Hypothalamus (tissue), 51 donors: ENCODE measurements at regions not wholly inside any gene's neighbourhood (a gene's known extent, or its start where the extent isn't known, plus 50 kb on each side); places are given as distances from the start of the nearest gene placed in this dataset.
A peak's percentile ranks its signal among the peaks of the same experiment; 100 is the strongest.
"Not testable (repeated sequence)": the region's sequence is repeated elsewhere in the genome, so short reads cannot be mapped to it uniquely, and the experiment has no call there.

Experiments
- DNase-seq, 51 donors: peaks; one replicate each; lab custom pipeline; 2025; lab: John Stamatoyannopoulos, UW

- DNase-seq: no peak
Measured at GRCh38 chr1:172717722-172718465, 59.0 kb downstream of the FASLG start.

DNA sequence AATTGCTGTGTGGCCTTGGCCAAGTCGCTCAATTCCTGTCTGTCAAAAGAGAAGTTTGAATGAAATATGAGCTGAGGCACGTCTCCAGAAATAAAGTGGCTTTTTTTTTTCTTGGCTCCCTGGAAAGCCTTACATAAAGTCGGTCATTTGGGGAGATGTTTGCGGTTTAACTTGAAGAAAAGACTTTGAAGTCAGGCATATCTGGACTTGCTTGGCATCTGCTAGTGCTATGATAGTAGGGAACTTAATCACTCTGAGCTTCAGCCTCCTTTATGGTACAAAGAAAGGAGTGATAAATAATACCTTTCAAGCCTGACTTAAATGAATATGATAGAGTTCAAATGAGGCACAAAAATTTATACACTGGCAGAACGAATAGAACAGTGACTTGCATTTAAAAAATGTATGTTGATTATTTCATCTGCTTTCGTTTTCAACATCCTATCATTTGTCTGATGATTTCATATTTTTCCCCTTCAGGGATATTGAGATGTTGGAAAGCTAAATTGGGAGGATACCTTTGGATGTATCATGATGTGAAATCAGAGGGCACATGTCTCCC, 60.2 kb downstream of the FASLG start:
- no peak for DNase-seq

DNA sequence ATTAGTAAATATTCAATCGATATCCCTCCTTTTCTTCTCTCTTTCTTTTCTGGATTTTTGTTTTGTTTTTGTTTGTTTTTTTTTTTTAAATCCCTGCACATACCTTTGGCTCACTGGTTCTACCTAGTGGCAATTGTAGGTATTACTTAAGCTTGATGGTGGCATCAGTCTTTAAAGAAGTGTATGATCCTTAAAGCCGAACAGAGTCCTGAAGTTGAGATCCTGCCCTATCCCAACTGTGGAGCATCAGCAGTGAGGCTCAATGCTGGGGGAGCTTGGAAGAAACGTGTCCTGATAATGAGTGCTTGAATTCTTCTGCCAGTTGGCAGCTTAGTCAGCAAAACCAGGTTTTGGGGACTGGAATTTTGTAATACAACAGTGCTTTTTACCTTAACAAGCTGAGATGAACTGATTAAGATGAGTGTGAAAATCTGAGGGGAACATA, 60.8 kb downstream of the FASLG start:
- no peak for DNase-seq

- DNase-seq: no peak
Measured at GRCh38 chr1:172720339-172720738, 61.4 kb downstream of the FASLG start.

- DNase-seq: no peak
Measured at GRCh38 chr1:172723251-172723650, 64.3 kb downstream of the FASLG start.

GRCh38 chr1:172724232-172724631, 65.3 kb downstream of the FASLG start:
- DNase-seq: no peak

GRCh38 chr1:172724765-172725613, 66.1 kb downstream of the FASLG start:
- DNase-seq: no peak

DNA sequence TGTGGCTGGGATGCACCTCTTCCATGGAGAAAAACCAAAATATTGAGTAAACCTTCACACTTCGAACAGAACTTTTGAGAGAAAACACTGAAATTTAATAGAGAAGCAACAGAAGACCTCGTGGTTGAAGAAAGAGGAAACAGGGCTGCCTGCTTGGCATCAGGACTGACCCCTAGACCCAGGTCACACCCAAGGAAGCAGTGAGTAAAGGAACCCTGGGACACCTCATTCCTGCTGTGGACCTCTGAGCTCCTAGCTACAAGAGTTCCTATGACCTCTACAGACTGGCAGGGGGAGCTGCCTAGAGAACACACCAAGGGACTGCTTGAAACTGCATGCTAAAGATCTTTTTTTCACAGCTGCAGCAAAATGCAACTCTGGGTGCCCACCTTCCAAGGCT, 67.8 kb downstream of the FASLG start:
- no peak for DNase-seq

DNA sequence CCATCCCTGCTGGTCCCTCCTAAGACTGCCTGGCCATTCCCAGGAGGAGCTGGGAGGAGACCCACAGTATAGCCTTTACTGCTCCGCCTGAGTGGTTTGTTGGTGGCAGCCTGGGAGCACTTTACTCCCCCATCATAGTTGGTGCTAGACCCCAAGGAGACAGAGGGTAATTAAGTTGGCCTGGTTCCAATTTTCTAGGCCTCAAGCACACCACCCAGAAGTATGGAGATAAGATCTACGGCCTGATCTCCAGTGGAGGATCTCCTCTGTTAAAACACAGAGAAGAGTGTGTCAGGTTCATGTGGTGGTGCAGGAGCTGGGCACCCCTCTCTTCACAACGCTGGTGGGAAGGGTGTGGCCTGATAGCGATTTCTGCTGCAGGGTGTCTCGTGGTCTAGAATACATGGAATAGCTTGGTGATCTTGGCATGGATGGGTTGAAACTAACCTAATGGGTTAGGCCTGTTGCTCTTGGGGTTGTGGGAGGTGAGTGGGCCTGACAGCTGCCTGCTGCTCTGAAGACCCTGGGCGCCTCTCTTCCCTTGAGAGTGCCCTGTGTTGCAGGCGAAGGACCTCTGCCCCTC, 68.5 kb downstream of the FASLG start:
- DNase-seq: no peak

GRCh38 chr1:172727956-172728603, 69.2 kb downstream of the FASLG start:
- no peak for DNase-seq

GRCh38 chr1:172728705-172729104, 69.8 kb downstream of the FASLG start:
- not testable (repeated sequence) for DNase-seq

DNA sequence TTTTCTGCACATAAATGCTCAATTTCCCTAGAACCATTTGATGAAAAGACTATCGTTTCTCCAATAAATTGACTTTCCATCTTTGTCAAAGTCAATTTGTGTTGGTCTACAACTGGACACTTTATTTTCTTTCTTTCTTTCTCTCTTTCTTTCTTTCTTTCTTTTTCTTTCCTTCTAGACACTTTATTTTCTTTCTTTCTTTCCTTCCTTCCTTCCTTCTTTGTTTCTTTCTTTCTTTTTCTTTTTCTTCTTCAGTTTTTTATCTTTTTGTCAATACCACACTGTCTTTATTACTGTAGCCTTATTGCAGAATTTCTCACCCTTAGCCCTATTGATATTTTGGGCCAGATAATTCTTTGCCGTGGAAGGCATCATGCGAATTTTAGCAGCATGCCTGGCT, 73.5 kb downstream of the FASLG start:
- no peak for DNase-seq

DNA sequence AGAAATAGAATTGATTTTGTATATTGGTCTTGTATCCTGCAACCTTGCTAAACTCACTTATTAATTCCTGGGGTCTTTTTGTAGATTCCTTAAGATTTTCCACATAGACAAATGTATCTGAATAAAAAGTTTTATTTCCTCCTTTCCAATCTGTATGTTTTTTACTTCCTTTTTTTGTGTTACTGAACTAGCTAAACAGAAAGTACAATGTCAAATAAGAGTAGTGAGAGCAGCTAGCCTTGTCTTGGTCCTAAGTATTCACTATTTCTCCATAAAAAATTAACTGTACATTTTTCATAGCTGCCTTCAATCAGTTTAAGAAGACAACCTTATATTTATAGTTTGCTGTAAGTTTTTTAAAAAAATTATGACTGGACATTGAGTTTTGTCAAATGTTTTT, 74.9 kb downstream of the FASLG start:
- DNase-seq: no peak

DNA sequence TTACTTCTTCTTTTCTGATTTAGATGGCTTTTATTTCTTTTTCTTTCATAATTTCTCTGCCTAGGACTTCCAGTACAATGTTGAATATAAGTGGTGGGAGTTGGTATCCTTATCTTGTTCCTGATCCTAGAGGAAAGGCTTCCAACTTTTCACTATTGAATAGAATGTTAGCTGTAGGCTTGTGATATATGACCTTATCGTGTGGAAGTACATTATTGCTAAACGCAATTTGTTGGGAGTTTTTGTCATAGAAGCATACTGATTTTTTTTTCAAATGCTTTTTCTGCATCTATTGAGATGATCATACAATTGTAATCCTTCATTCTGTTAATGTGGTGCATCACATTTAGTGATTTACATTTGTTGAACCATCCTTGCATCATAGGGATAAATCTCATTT, 79.5 kb downstream of the FASLG start:
- DNase-seq: no peak

DNA sequence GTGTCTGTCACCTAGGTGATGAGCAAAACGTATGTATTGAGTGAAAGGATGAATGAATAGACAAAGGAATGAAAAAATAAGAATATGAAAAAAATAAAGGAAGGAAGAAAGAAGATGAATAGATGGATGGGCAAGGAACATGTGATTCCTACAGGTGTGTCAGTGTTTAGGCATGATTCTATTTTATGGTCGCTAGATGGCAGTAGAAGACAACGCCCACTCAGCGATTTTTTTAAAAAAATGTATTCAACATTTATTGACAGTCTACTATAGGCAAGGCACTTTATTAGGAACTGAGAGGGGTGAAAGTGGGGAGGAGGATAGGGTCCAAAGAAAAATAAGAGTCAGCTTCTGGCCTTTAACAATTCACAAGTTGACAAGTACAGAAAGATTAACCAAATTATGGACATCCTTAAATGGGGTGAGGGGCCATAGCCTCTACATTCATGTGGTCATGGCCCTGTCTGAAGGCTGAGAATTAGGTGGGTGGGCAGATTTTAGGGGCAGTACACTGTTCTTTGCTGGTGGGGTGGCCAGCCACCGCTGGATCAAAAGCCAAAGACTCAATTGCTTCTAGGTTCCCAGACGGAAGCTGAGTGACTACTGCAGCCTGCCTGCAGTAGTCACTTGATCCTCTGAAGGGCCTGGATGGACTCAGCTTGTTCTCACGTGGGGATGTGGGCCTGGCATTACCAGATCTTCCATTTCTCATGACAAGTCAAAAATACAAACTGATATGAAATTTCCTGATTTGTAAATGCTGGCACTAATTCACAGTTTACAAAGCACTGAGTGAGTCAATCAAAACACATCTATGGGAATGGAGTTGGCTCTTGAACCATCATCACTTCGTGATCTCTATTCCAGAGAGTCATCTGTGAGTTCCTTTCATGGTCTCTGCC, 83.9 kb downstream of the FASLG start:
- no peak for DNase-seq

DNA sequence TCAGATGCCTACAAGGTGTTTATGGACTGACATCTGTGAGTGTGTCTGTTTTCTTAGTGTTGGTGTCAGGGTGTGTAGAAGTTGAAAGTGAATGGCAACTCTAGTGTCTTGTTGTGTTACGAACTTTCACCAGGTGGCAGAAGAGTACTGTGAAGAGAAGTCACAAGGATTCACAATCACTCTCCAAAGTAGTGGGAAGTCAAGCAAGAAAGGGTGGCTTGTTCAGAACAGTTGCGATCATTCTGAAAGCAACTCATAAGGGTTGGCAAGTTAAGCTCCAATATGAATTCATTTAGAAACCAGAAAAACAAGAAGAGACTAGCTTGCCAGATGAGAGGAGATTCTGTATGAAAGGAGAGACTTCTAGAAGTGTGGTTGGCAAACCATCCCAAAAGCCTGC, 86.1 kb downstream of the FASLG start:
- DNase-seq: no peak

GRCh38 chr1:172746091-172746949, 87.4 kb downstream of the FASLG start:
- DNase-seq: peak in 1 of 51 donors; percentile 14

DNA sequence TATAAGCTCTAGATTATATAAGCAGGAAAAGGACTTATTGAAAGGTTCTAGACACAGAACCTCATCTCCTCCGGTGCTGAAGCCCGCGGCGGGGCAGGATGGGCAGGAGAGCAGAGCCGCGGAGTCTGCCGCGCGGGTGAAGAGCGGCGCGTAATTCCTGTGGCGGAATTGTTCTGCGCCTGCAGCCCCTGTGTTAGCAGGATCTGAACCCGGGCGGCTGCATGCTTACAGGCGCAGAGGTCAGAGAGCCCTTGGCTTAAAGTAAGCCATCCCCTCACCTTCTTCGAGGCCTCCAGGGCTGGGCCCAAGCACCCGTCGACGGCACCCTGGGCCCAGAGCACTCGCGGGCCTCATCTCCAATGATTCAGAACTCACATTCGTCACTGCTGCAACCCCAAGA, 89.3 kb downstream of the FASLG start:
- DNase-seq: no peak

GRCh38 chr1:172751683-172752082, 92.8 kb downstream of the FASLG start:
- no peak for DNase-seq
